CD14-positive monocyte (primary cell): ENCODE measurements at regions not wholly inside any gene's neighbourhood (a gene's known extent, or its start where the extent isn't known, plus 50 kb on each side); places are given as distances from the start of the nearest gene placed in this dataset.

Source experiments
- DNase-seq, 3 donors: peaks; one replicate each; pipeline ENCODE4 v3.0.0-alpha.2; 2011 to 2022
- H2AFZ ChIP-seq: 2 replicates; pipeline ENCODE4 v1.6.0; 2012; ENCODE audit warnings: mild to moderate bottlenecking, low read depth, low read length, inconsistent platforms; ENCODE audit not compliant: insufficient read depth, poor library complexity, severe bottlenecking
- H3K27ac ChIP-seq, 2 donors: 1 replicate in 1 of 2; 2 replicates in 1 of 2; pipeline ENCODE4 v1.5.1; 2012 to 2013; ENCODE audit warnings: low read length in 2 of 2, control low read depth in 1 of 2, inconsistent platforms in 1 of 2, low read depth in 1 of 2, mild to moderate bottlenecking in 1 of 2
- H3K27me3 ChIP-seq, 2 donors: one replicate each; pipeline versions ENCODE4 v1.6.0 to v1.6.1; 2011 to 2013; ENCODE audit warnings: low read length in 2 of 2; ENCODE audit not compliant: control insufficient read depth in 2 of 2, insufficient read depth in 2 of 2
- H3K36me3 ChIP-seq, 2 donors: replicated peaks in 1 of 2; 1 replicate in 1 of 2; 2 replicates in 1 of 2; pipeline versions ENCODE4 v1.5.1 to v1.6.1; 2012 to 2013; ENCODE audit warnings: low read length in 2 of 2, control low read depth in 1 of 2, inconsistent platforms in 1 of 2, mild to moderate bottlenecking in 1 of 2; ENCODE audit not compliant: insufficient read depth in 2 of 2, control insufficient read depth in 1 of 2
- H3K4me1 ChIP-seq, 2 donors: 1 replicate in 1 of 2; 2 replicates in 1 of 2; pipeline versions ENCODE4 v1.5.1 to v1.6.1; 2012 to 2013; ENCODE audit warnings: low read length in 2 of 2, control low read depth in 1 of 2, inconsistent platforms in 1 of 2, mild to moderate bottlenecking in 1 of 2, moderate library complexity in 1 of 2; ENCODE audit not compliant: insufficient read depth in 2 of 2, control insufficient read depth in 1 of 2
- H3K4me2 ChIP-seq: replicated peaks from 2 replicates; pipeline ENCODE3; 2012; ENCODE audit warnings: low read length, moderate library complexity, mild to moderate bottlenecking; ENCODE audit not compliant: poor library complexity, severe bottlenecking; ENCODE audit errors: extremely low read depth
- H3K4me3 ChIP-seq, 3 experiments: fragments of 200-600 bp in 1 of 3; sonication (generic) in 1 of 3; replicated peaks in 1 of 3; 1 replicate in 2 of 3; 2 replicates in 1 of 3; pipeline ENCODE4 v1.5.1; 2011 to 2013; ENCODE audit warnings: low read length in 3 of 3, mild to moderate bottlenecking in 3 of 3, control low read depth in 2 of 3, low read depth in 2 of 3, inconsistent platforms in 1 of 3, moderate library complexity in 1 of 3
- H3K79me2 ChIP-seq: 2 replicates; pipeline ENCODE4 v1.6.0; 2012; ENCODE audit warnings: mild to moderate bottlenecking, control low read depth, inconsistent platforms, low read length, moderate library complexity; ENCODE audit not compliant: insufficient read depth
- H3K9ac ChIP-seq: 2 replicates; pipeline ENCODE4 v1.6.0; 2017; ENCODE audit warnings: low read length, mild to moderate bottlenecking; ENCODE audit not compliant: insufficient read depth, poor library complexity, severe bottlenecking
- H3K9me3 ChIP-seq, 2 donors: replicated peaks in 1 of 2; 1 replicate in 1 of 2; 2 replicates in 1 of 2; pipeline versions ENCODE4 v1.5.1 to v1.6.1; 2012 to 2013; ENCODE audit warnings: low read length in 2 of 2, control low read depth in 1 of 2; ENCODE audit not compliant: control insufficient read depth in 1 of 2, insufficient read depth in 1 of 2
- H4K20me1 ChIP-seq: 2 replicates; pipeline ENCODE4 v1.6.0; 2012; ENCODE audit warnings: mild to moderate bottlenecking, low read length, control low read depth, moderate library complexity; ENCODE audit not compliant: insufficient read depth
- H3K27ac Mint-ChIP-seq, 7 donors: one replicate each; pipeline ENCODE4 v1.8.0; 2020; ENCODE audit warnings: mild to moderate bottlenecking in 7 of 7, mixed read lengths in 7 of 7, moderate library complexity in 6 of 7, inconsistent platforms in 2 of 7
- H3K27me3 Mint-ChIP-seq, 3 donors: one replicate each; pipeline ENCODE4 v1.8.0; 2021 to 2022; ENCODE audit warnings: low read depth in 3 of 3, mild to moderate bottlenecking in 3 of 3, mixed read lengths in 3 of 3, moderate library complexity in 3 of 3, inconsistent platforms in 1 of 3
- H3K36me3 Mint-ChIP-seq, 2 donors: one replicate each; pipeline ENCODE4 v1.8.0; 2020; ENCODE audit warnings: mixed read lengths in 2 of 2, inconsistent platforms in 1 of 2, mild to moderate bottlenecking in 1 of 2
- H3K4me1 Mint-ChIP-seq: one replicate; pipeline ENCODE4 v1.8.0; 2020; ENCODE audit warnings: mild to moderate bottlenecking, mixed read lengths
- H3K4me3 Mint-ChIP-seq, 2 donors: one replicate each; pipeline ENCODE4 v1.8.0; 2020; ENCODE audit warnings: mild to moderate bottlenecking in 2 of 2, mixed read lengths in 2 of 2, moderate library complexity in 1 of 2
- H3K9me3 Mint-ChIP-seq, 7 donors: one replicate each; pipeline ENCODE4 v1.8.0; 2020 to 2022; ENCODE audit warnings: mixed read lengths in 7 of 7, mild to moderate bottlenecking in 6 of 7, moderate library complexity in 6 of 7, inconsistent platforms in 2 of 7
- WGBS: methylation state at CpG from one replicate; pipeline ENCODE4 v1.1.5; 2013; ENCODE audit warnings: missing lambda C conversion rate; ENCODE audit not compliant: insufficient coverage; 5-methylcytosine and 5-hydroxymethylcytosine counted together
- intact Hi-C, 2 donors: fragments of 100-400 bp; cut with micrococcal nuclease; formaldehyde crosslinking; loops; one replicate each; pipeline versions ENCODE4 v1.15.0 to v1.15.1; 2023
- TF ChIP-seq, protein P1 (sequence below): fragments of 200-600 bp; IDR thresholded peaks from one replicate; pipeline ENCODE4 v1.8.0; 2022; ENCODE audit warnings: antibody characterized with exemption, mild to moderate bottlenecking

DNA sequence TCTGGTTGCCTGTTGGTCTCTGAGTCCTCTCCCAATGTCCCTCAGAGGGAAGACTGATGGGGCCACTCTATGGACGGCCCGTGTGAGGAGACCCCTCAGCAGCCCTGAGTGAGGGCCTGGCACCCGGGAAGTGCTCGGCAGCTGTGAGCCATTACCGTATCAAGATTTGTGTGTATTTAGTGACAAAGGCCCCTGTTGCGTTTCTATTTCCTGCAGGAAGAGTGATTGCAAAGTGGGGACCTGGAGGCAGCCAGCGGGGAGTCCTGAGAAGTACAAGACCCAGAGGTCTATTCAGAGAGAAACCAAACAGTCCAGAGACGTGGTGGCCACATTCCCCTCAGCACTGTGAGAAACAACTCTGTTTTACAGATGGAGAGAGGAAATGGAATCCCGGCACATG, 51.1 kb upstream of the CHST15 start:
- Histone ChIP-seq H3K27ac (peak overlapping the region; percentile 96 to 99), H3K4me2 (peak overlapping the region; percentile 44), H3K9ac (peak overlapping the region; percentile 74), H2AFZ (peak overlapping the region; percentile 22), H3K4me3 (peak overlapping the region in 1 of 3 experiments; percentile 42), H4K20me1 (no peaks in the 10 kb centered on the region), H3K4me1 (peaks cover 64 to 73% of the 10 kb centered on the region in 2 donors), H3K9me3 (peaks cover 0 to 8% of the 10 kb centered on the region in 2 donors), H3K36me3 (no peaks in the 10 kb centered on the region), H3K79me2 (no peaks in the 10 kb centered on the region), H3K27me3 (no peaks in the 10 kb centered on the region)
- intact Hi-C loops, result loop anchor here (2.0 to 10.0 kb wide), 3 partner anchors 120 to 160 kb away; no protein-coding TSS in a partner anchor
- TF ChIP-seq, protein P1, sequence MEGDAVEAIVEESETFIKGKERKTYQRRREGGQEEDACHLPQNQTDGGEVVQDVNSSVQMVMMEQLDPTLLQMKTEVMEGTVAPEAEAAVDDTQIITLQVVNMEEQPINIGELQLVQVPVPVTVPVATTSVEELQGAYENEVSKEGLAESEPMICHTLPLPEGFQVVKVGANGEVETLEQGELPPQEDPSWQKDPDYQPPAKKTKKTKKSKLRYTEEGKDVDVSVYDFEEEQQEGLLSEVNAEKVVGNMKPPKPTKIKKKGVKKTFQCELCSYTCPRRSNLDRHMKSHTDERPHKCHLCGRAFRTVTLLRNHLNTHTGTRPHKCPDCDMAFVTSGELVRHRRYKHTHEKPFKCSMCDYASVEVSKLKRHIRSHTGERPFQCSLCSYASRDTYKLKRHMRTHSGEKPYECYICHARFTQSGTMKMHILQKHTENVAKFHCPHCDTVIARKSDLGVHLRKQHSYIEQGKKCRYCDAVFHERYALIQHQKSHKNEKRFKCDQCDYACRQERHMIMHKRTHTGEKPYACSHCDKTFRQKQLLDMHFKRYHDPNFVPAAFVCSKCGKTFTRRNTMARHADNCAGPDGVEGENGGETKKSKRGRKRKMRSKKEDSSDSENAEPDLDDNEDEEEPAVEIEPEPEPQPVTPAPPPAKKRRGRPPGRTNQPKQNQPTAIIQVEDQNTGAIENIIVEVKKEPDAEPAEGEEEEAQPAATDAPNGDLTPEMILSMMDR, result no peak
- Mint-ChIP-seq H3K36me3 (peaks cover 2 to 11% of the 10 kb centered on the region in 2 donors), H3K4me1 (peaks cover 41% of the 10 kb centered on the region), H3K27ac (no peak overlapping the region), H3K27me3 (peaks cover 0 to 16% (median 2%) of the 10 kb centered on the region in 3 donors), H3K9me3 (peaks cover 0 to 11% (median 9%) of the 10 kb centered on the region in 7 donors), H3K4me3 (no peak overlapping the region)
- DNase-seq, result peak in 1 of 3 donors; percentile 25
- 15% methylated on average over 7 of the region's 9 CpGs for WGBS

DNA sequence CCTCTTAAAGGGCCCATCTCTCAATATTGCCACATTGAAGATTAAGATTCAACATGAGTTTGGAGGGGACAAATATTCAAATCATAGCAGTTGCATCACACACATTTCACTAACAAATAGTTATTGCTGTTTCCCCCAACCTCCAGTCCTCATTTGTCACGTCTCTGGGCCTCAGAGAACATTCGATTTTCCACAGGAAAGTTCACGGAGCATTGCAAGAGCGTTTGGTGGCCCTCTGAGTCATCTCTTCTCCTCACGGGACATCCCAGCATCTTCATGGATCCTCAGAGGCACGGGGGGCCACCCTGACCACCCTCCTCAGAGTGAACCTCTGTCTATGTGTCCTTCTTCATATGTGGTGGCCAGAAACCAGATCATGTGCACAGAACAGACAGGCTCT, 50.3 kb upstream of the CHST15 start:
- H3K9me3 ChIP-seq, result peaks cover 0 to 8% of the 10 kb centered on the region in 2 donors
- Mint-ChIP-seq H3K27ac (no peak overlapping the region), H3K9me3 (peaks cover 0 to 12% (median 9%) of the 10 kb centered on the region in 7 donors), H3K4me3 (no peak overlapping the region), H3K36me3 (peaks cover 2 to 11% of the 10 kb centered on the region in 2 donors), H3K4me1 (peaks cover 34% of the 10 kb centered on the region), H3K27me3 (peaks cover 0 to 16% (median 2%) of the 10 kb centered on the region in 3 donors)
- H3K27me3 ChIP-seq, result no peaks in the 10 kb centered on the region
- H3K4me3 ChIP-seq, result peak overlapping the region in 1 of 3 experiments; percentile 42
- no peaks in the 10 kb centered on the region for H3K36me3 ChIP-seq
- TF ChIP-seq, protein P1, result no peak
- H3K9ac ChIP-seq, result peak overlapping the region; percentile 74
- DNase-seq, result peak in 2 of 3 donors; percentile 19 to 56
- peak overlapping the region; percentile 11 for H2AFZ ChIP-seq
- peaks cover 58 to 65% of the 10 kb centered on the region in 2 donors for H3K4me1 ChIP-seq
- H3K27ac ChIP-seq, result peak overlapping the region; percentile 37 to 99
- H4K20me1 ChIP-seq, result no peaks in the 10 kb centered on the region
- intact Hi-C loops, result loop anchor here (1.0 to 10.0 kb wide), 6 partner anchors 51 to 161 kb away; partner anchors contain the start of gene CHST15 (in 2 of the 2)
- WGBS, result 62% methylated on average over 5 of the region's 6 CpGs
- no peaks in the 10 kb centered on the region for H3K79me2 ChIP-seq
- H3K4me2 ChIP-seq, result peak overlapping the region; percentile 44
